HFFc6 (cell line): ENCODE measurements at regions not wholly inside any gene's neighbourhood (a gene's known extent, or its start where the extent isn't known, plus 50 kb on each side); places are given as distances from the start of the nearest gene placed in this dataset.

Experiments
- DNase-seq: peaks from one replicate; pipeline ENCODE4 v3.0.0-alpha.2; 2018
- H3K27ac Mint-ChIP-seq: 2 replicates; pipeline ENCODE4 v1.8.0; 2020; ENCODE audit warnings: mild to moderate bottlenecking, mixed read lengths
- H3K27me3 Mint-ChIP-seq: 2 replicates; pipeline ENCODE4 v1.8.0; 2021; ENCODE audit warnings: mild to moderate bottlenecking, moderate library complexity, mixed read lengths; ENCODE audit not compliant: insufficient read depth
- H3K36me3 Mint-ChIP-seq: 2 replicates; pipeline ENCODE4 v1.8.0; 2021; ENCODE audit warnings: low read depth, mixed read lengths
- H3K4me1 Mint-ChIP-seq: 2 replicates; pipeline ENCODE4 v1.8.0; 2020; ENCODE audit warnings: low read depth, mixed read lengths
- H3K4me3 Mint-ChIP-seq: 2 replicates; pipeline ENCODE4 v1.8.0; 2020; ENCODE audit warnings: mild to moderate bottlenecking, moderate library complexity, mixed read lengths
- H3K9me3 Mint-ChIP-seq: 2 replicates; pipeline ENCODE4 v1.8.0; 2020; ENCODE audit warnings: mild to moderate bottlenecking, mixed read lengths
- CTCF ChIP-seq: fragments of 200-600 bp; sonication (generic); IDR thresholded peaks from 2 replicates; pipeline ENCODE4 v1.5.0; 2021; ENCODE audit warnings: antibody characterized with exemption, mild to moderate bottlenecking

GRCh38 chr4:178481564-178481963 is 1039.3 kb upstream of the AGA start:
- no peak for TF ChIP-seq CTCF
- Mint-ChIP-seq H3K36me3 (no peaks in the 10 kb centered on the region), H3K9me3 (peaks cover 16% of the 10 kb centered on the region), H3K27ac (no peak overlapping the region), H3K4me3 (no peak overlapping the region), H3K27me3 (no peaks in the 10 kb centered on the region), H3K4me1 (no peaks in the 10 kb centered on the region)
- DNase-seq = no peak

DNA sequence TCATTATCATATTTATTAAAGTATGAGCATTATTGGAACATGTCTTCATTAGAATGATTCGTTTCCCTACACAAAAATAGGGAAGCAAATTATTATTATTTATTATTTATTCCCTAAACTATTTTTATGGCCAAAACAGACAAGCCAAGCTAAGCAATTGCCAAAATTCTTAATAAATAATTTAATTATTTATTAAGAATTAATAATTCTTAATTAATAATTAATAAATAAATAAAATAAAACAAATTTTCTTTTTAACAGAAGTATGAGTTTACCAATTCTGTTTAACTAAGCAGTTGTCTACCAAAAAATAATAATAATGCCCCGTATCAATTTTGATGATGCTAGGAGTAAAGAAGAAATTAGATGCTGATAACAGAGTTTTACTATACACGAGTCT is 1080.8 kb upstream of the AGA start:
- Mint-ChIP-seq H3K4me1 (no peaks in the 10 kb centered on the region), H3K27me3 (no peaks in the 10 kb centered on the region), H3K9me3 (no peaks in the 10 kb centered on the region), H3K27ac (no peak overlapping the region), H3K36me3 (no peaks in the 10 kb centered on the region), H3K4me3 (no peak overlapping the region)
- no peak for DNase-seq
- TF ChIP-seq CTCF = no peak

GRCh38 chr4:178535939-178536579 is 1093.8 kb upstream of the AGA start:
- Mint-ChIP-seq H3K9me3 (peaks cover 17% of the 10 kb centered on the region), H3K36me3 (no peaks in the 10 kb centered on the region), H3K4me1 (no peaks in the 10 kb centered on the region), H3K27me3 (no peaks in the 10 kb centered on the region), H3K4me3 (no peak overlapping the region), H3K27ac (no peak overlapping the region)
- DNase-seq = no peak
- no peak for TF ChIP-seq CTCF

DNA sequence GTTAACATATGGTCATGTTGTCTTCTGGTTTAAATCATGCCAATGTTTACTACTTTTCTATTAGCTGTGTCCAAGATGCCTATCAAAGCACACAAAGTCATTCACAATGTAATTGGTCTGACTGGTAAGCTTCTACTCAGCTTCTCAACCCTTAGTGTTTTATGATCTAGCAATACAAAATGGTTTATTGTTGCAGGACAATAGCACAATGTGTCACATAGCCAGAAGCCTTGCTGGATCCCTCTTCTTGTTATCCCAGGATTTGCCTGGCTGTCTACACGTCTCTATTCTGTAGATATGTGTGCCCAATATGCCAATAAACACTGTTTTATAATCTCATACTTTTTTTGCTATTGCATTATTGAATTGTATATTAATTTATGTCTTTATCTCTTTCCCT is 1111.0 kb upstream of the AGA start:
- no peaks in the 10 kb centered on the region for H3K4me1 Mint-ChIP-seq
- no peak for TF ChIP-seq CTCF
- H3K4me3 Mint-ChIP-seq = no peak overlapping the region
- H3K27ac Mint-ChIP-seq = no peak overlapping the region
- H3K36me3 Mint-ChIP-seq = no peaks in the 10 kb centered on the region
- DNase-seq = no peak
- H3K27me3 Mint-ChIP-seq = no peaks in the 10 kb centered on the region; the same call in 1 of the 2 replicates
- peaks cover 9% of the 10 kb centered on the region; the same call in 1 of the 2 replicates for H3K9me3 Mint-ChIP-seq

- H3K4me1 Mint-ChIP-seq = no peaks in the 10 kb centered on the region
- no peak overlapping the region for H3K27ac Mint-ChIP-seq
- no peak overlapping the region for H3K4me3 Mint-ChIP-seq
- no peaks in the 10 kb centered on the region; the same call in 1 of the 2 replicates for H3K27me3 Mint-ChIP-seq
- no peak for TF ChIP-seq CTCF
- H3K9me3 Mint-ChIP-seq = peaks cover 5% of the 10 kb centered on the region; the same call in 1 of the 2 replicates
- no peak for DNase-seq
- no peaks in the 10 kb centered on the region for H3K36me3 Mint-ChIP-seq
These were observed 1112.1 kb upstream of the AGA start for GRCh38 chr4:178554352-178554751.
